Nephron (organoid): ENCODE measurements at regions not wholly inside any gene's neighbourhood (a gene's known extent, or its start where the extent isn't known, plus 50 kb on each side); places are given as distances from the start of the nearest gene placed in this dataset.

Source experiments
- H3K27ac Mint-ChIP-seq, 3 experiments: 2 replicates each; pipeline ENCODE4 v1.8.0; 2020; ENCODE audit warnings: mixed read lengths in 3 of 3, mild to moderate bottlenecking in 2 of 3, moderate library complexity in 1 of 3
- H3K27me3 Mint-ChIP-seq: 2 replicates; pipeline ENCODE4 v1.8.0; 2021; ENCODE audit warnings: low read depth, mild to moderate bottlenecking, moderate library complexity, mixed read lengths
- H3K36me3 Mint-ChIP-seq: 2 replicates; pipeline ENCODE4 v1.8.0; 2020; ENCODE audit warnings: low read depth, mixed read lengths
- H3K4me1 Mint-ChIP-seq: 2 replicates; pipeline ENCODE4 v1.8.0; 2020; ENCODE audit warnings: mixed read lengths
- H3K4me3 Mint-ChIP-seq, 3 experiments: 2 replicates each; pipeline ENCODE4 v1.8.0; 2020; ENCODE audit warnings: mild to moderate bottlenecking in 3 of 3, mixed read lengths in 3 of 3, moderate library complexity in 2 of 3
- H3K9me3 Mint-ChIP-seq: 2 replicates; pipeline ENCODE4 v1.8.0; 2020; ENCODE audit warnings: mixed read lengths
- TF ChIP-seq, protein P1 (sequence below), 3 experiments: fragments of 200-600 bp; sonication (generic); IDR thresholded peaks; one replicate each; pipeline ENCODE4 v1.5.0; 2021; ENCODE audit warnings: antibody characterized with exemption in 3 of 3; ENCODE audit not compliant: unreplicated experiment in 3 of 3

DNA sequence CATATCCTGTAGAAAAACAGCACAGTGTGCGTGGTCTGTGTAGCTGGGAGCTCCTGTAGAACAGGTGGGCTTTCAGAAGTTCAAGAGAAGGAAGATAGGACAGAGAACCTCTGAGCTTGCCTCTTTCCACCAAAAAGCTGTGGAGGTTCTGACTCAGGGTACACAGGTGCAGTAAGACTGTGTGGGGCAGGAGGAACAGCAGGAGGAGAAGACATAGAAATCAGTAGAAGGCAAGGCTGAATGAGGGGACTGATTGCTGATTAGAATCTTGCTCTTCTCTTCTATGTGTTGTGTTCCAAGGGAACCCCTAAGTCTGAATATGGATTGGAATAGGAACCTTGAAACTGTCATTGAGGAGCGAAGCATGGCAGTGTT lies 122.7 kb downstream of the AKAP11 start:
- Mint-ChIP-seq H3K9me3 (peaks cover 2% of the 10 kb centered on the region), H3K27ac (no peak overlapping the region), H3K36me3 (no peaks in the 10 kb centered on the region), H3K4me1 (peaks cover 5% of the 10 kb centered on the region), H3K27me3 (peaks cover 16% of the 10 kb centered on the region), H3K4me3 (no peak overlapping the region)
- TF ChIP-seq, protein P1, sequence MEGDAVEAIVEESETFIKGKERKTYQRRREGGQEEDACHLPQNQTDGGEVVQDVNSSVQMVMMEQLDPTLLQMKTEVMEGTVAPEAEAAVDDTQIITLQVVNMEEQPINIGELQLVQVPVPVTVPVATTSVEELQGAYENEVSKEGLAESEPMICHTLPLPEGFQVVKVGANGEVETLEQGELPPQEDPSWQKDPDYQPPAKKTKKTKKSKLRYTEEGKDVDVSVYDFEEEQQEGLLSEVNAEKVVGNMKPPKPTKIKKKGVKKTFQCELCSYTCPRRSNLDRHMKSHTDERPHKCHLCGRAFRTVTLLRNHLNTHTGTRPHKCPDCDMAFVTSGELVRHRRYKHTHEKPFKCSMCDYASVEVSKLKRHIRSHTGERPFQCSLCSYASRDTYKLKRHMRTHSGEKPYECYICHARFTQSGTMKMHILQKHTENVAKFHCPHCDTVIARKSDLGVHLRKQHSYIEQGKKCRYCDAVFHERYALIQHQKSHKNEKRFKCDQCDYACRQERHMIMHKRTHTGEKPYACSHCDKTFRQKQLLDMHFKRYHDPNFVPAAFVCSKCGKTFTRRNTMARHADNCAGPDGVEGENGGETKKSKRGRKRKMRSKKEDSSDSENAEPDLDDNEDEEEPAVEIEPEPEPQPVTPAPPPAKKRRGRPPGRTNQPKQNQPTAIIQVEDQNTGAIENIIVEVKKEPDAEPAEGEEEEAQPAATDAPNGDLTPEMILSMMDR (IDR thresholded peaks at IDR 0.05; ENCODE audit: unreplicated experiment in 3 of 3) = no peak

DNA sequence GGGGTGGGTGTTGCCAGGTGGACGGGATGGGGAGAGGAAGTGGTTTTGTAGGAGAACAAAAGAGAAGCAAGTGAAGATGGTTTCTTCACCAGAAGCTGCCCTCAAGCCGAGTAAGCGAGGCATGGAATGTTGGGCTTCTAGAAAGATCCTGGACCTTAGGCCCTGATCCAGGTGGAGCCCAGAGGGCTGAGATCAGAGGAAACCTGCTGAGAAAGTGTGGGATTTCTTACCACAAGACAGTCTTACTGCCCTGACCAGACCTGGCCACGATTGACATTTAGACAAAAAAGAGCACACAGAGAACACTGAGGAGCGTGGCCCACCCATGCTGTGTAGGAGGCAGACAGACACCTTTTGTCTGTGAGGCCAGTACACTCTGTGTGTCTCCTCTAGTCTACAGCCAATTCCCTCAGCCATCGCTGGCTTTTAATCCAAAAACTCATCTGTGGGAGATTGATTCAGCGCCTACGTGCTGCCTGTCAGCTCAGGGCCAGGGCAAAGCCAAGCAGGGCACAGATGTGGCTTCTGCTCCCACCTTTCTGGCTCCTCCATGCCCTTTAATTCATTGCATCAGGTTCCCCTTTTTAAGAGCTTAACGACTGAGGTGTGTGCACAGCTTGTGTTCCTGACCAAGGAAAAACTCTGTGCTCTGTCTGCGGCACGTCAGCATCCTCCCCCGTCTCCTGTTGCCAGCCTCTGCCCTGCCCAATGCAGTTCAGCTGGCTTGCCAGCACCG lies 123.3 kb downstream of the AKAP11 start:
- H3K9me3 Mint-ChIP-seq = peaks cover 2% of the 10 kb centered on the region
- H3K27ac Mint-ChIP-seq = no peak overlapping the region
- peaks cover 16% of the 10 kb centered on the region for H3K27me3 Mint-ChIP-seq
- TF ChIP-seq, protein P1 (IDR thresholded peaks at IDR 0.05; ENCODE audit: unreplicated experiment in 3 of 3) = no peak
- no peaks in the 10 kb centered on the region for H3K36me3 Mint-ChIP-seq
- no peak overlapping the region for H3K4me3 Mint-ChIP-seq
- peaks cover 5% of the 10 kb centered on the region for H3K4me1 Mint-ChIP-seq

DNA sequence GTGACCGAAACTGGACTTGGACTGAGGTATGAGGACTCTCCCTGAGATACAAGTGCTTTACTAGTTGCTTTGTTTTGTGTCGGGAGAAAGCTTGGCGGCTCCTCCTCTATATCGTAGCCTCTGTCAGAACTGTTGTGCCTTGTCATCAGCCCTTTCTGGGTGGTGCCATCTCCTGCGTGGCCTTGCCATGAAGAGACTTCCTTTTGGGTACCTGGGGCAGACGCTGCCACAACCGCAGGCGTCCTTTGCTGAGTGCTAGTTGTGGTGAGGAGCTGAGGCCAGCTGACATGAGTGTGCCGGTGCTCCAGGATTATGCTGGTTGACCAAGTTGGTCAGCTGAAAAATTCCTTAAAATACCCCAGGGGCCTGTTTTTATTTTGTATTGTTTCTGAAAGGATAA lies 124.5 kb downstream of the AKAP11 start:
- TF ChIP-seq, protein P1 (IDR thresholded peaks at IDR 0.05; ENCODE audit: unreplicated experiment in 3 of 3) = no peak
- Mint-ChIP-seq H3K9me3 (peaks cover 2% of the 10 kb centered on the region), H3K27me3 (peaks cover 16% of the 10 kb centered on the region), H3K4me3 (no peak overlapping the region), H3K27ac (no peak overlapping the region), H3K4me1 (peaks cover 5% of the 10 kb centered on the region), H3K36me3 (no peaks in the 10 kb centered on the region)

DNA sequence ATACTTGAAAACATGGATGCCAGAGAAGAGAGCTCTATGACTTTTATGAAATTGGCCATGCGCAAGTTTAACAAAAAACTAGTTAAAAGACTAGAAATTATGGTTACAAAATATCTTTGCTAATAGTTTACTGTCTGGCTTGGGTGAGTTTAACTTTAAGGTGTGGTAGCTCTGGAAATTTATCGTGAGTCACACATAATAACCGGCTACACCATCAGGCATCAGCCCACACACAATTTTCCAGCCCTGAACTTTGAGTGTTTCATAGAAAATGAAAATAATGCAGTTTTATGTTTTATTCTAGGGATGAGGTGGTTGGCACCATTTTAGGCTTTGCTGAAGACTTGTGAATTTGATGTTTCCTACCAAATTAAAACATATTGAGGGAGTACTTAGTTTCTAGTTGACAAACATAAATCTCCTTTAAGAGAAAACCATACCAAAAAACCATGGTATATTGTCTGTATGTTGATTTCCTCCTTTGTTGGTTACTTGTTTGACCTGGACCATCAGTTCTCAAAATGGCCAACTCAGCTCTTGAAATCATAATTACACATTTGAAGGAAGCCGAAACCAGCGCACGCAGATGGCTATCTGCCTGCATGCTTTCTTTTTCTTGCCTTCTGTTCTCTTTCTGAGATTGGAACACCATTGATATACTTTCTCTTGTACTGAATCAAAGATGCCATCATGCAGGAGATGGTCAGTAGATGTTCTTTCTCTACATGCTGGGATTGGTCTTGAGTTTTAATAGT lies 125.1 kb downstream of the AKAP11 start:
- peaks cover 5% of the 10 kb centered on the region for H3K4me1 Mint-ChIP-seq
- no peak overlapping the region for H3K4me3 Mint-ChIP-seq
- TF ChIP-seq, protein P1 (IDR thresholded peaks at IDR 0.05; ENCODE audit: unreplicated experiment in 3 of 3) = no peak

DNA sequence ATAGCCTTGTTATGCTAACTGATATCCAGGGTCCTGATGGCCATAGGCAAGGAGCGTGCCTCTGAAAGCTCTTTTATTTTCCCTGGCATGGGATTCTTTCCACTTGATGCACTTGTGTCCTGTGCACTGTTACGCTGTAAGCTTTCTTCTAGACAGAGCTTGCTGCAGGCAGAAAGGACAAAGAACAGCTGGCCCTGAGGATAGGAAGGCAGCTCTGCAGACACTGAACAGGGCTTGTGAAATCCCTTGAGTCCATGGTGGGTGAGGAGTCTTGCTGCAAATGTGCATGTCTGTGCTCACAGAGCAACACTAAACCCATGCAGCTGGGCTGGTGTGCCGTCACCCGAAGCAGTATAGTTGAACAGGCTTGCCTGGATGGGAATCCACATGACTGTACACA lies 126.6 kb downstream of the AKAP11 start:
- H3K27ac Mint-ChIP-seq = peak overlapping the region; percentile 28 to 72 (median 31)
- peaks cover 16% of the 10 kb centered on the region for H3K27me3 Mint-ChIP-seq
- H3K36me3 Mint-ChIP-seq = no peaks in the 10 kb centered on the region
- no peak overlapping the region for H3K4me3 Mint-ChIP-seq
- H3K4me1 Mint-ChIP-seq = peaks cover 5% of the 10 kb centered on the region
- H3K9me3 Mint-ChIP-seq = peaks cover 2% of the 10 kb centered on the region
- TF ChIP-seq, protein P1 (IDR thresholded peaks at IDR 0.05; ENCODE audit: unreplicated experiment in 3 of 3) = no peak

More for the DNA sequence above, 125.1 kb downstream of the AKAP11 start:
- H3K36me3 Mint-ChIP-seq = no peaks in the 10 kb centered on the region
- H3K27me3 Mint-ChIP-seq = peaks cover 16% of the 10 kb centered on the region
- peaks cover 2% of the 10 kb centered on the region for H3K9me3 Mint-ChIP-seq
- H3K27ac Mint-ChIP-seq = no peak overlapping the region
